GM18505 (cell line): ENCODE measurements at regions not wholly inside any gene's neighbourhood (a gene's known extent, or its start where the extent isn't known, plus 50 kb on each side); places are given as distances from the start of the nearest gene placed in this dataset.

ENCODE experiments used
- ATAC-seq: cut with Tn5 transposase; IDR thresholded peaks from one replicate; pipeline ENCODE4 v1.9.1; 2021; ENCODE audit not compliant: unreplicated experiment
- POLR2A ChIP-seq: IDR thresholded peaks from 4 replicates; pipeline ENCODE4 v1.6.1; 2011; ENCODE audit warnings: borderline replicate concordance; ENCODE audit not compliant: insufficient read depth, insufficient read length; ENCODE audit errors: extremely low read depth

- TF ChIP-seq POLR2A = no peak
- ATAC-seq = no peak
Observed at GRCh38 chr12:97223419-97223818, 239.2 kb upstream of the RMST start.

- no peak for TF ChIP-seq POLR2A
- ATAC-seq = no peak
Observed at GRCh38 chr12:97229004-97229403, 233.6 kb upstream of the RMST start.

GRCh38 chr12:97235102-97235501 lies 227.5 kb upstream of the RMST start:
- no peak for ATAC-seq
- TF ChIP-seq POLR2A = no peak

GRCh38 chr12:97246368-97246767 lies 216.2 kb upstream of the RMST start:
- ATAC-seq = no peak
- no peak for TF ChIP-seq POLR2A

GRCh38 chr12:97250483-97250882 lies 212.1 kb upstream of the RMST start:
- no peak for ATAC-seq
- no peak for TF ChIP-seq POLR2A

- no peak for TF ChIP-seq POLR2A
- no peak for ATAC-seq
Observed at GRCh38 chr12:97257726-97258125, 204.9 kb upstream of the RMST start.

- TF ChIP-seq POLR2A = no peak
- no peak for ATAC-seq
Observed at GRCh38 chr12:97259098-97259497, 203.5 kb upstream of the RMST start.

- TF ChIP-seq POLR2A = no peak
- ATAC-seq = no peak
Observed at GRCh38 chr12:97260786-97261185, 201.8 kb upstream of the RMST start.

GRCh38 chr12:97267166-97267565 lies 195.4 kb upstream of the RMST start:
- ATAC-seq = no peak
- TF ChIP-seq POLR2A = no peak

- TF ChIP-seq POLR2A = no peak
- no peak for ATAC-seq
Observed at GRCh38 chr12:97267594-97268202, 194.9 kb upstream of the RMST start.

- TF ChIP-seq POLR2A = no peak
- no peak for ATAC-seq
Observed at GRCh38 chr12:97272471-97272870, 190.1 kb upstream of the RMST start.

GRCh38 chr12:97274386-97274785 lies 188.2 kb upstream of the RMST start:
- ATAC-seq = no peak
- no peak for TF ChIP-seq POLR2A

- ATAC-seq = no peak
- TF ChIP-seq POLR2A = no peak
Observed at GRCh38 chr12:97275256-97275655, 187.3 kb upstream of the RMST start.

- ATAC-seq = no peak
- no peak for TF ChIP-seq POLR2A
Observed at GRCh38 chr12:97275728-97276590, 186.6 kb upstream of the RMST start.
